ENCODE measurements at regions not wholly inside any gene's neighbourhood (a gene's known extent, or its start where the extent isn't known, plus 50 kb on each side); places are given as distances from the start of the nearest gene placed in this dataset.

DNA sequence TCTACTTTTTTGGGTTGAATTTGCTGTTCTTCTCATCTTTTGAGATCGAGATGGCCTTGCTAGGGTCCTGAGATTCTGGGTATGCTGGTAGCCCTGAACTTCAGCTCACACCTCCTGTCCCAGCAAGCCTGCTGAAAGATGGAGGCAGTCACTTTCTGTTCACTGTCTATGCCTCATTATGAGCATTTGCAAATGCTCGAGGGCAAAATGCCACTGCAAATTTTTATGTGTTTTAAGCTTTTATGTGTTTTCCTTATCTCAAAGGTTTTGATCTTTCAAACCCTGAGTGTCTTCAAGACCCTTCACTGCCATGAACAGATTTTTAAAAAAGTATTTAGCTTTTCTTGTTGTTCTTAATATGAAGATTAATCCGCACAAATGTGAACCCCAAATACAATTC, 766.7 kb upstream of the HS6ST1 start:
- TF ChIP-seq ELF1 (IDR thresholded peaks at IDR 0.05) (no peak), CTCF (IDR thresholded peaks at IDR 0.05) (no peak), FOSL2 (IDR thresholded peaks at IDR 0.05; ENCODE audit: borderline replicate concordance, low read depth) (no peak), PBX3 (IDR thresholded peaks at IDR 0.05) (no peak), RFX5 (IDR thresholded peaks at IDR 0.05; ENCODE audit: low read length) (no peak), SIN3A (IDR thresholded peaks at IDR 0.05; ENCODE audit: borderline replicate concordance, low read depth, low read length) (no peak), EP300 (IDR thresholded peaks at IDR 0.05; ENCODE audit: borderline replicate concordance in 1 of 2, low read depth in 1 of 2, low read length in 1 of 2) (no peak), FOXJ3 (CRISPR knock-in tag; IDR thresholded peaks at IDR 0.05) (no peak), ZBTB33 (IDR thresholded peaks at IDR 0.05; ENCODE audit: borderline replicate concordance, low read depth) (no peak)

Measured in SK-N-SH (cell line).